Activated CD8-positive, alpha-beta T cell treated with anti-CD3 and anti-CD28 coated beads for 36 hours (primary cell): ENCODE measurements at regions not wholly inside any gene's neighbourhood (a gene's known extent, or its start where the extent isn't known, plus 50 kb on each side); places are given as distances from the start of the nearest gene placed in this dataset.
A peak's percentile ranks its signal among the peaks of the same experiment; 100 is the strongest.

ENCODE experiments used
- ATAC-seq: fragments of 200-7000 bp; cut with Tn5 transposase; one replicate; pipeline ENCODE4 v1.10.0; 2021; ENCODE audit warnings: mild to moderate bottlenecking, moderate library complexity
- CTCF ChIA-PET: fragments of 350-600 bp; sonication (Branson Sonifier 250); formaldehyde crosslinking; loops from one replicate; lab custom pipeline; 2021; ENCODE audit warnings: antibody characterized with exemption; lab: Charles Lee
- POLR2A ChIA-PET: fragments of 350-600 bp; sonication (Branson Sonifier 250); formaldehyde crosslinking; loops from one replicate; lab custom pipeline; 2021; ENCODE audit warnings: antibody characterized with exemption; lab: Charles Lee
- DNase-seq: peaks from one replicate; pipeline ENCODE4 v3.0.0-alpha.2; 2020
- H3K27ac Mint-ChIP-seq: one replicate; pipeline ENCODE4 v1.8.0; 2021; ENCODE audit warnings: mild to moderate bottlenecking, mixed read lengths
- H3K27me3 Mint-ChIP-seq: one replicate; pipeline ENCODE4 v1.8.0; 2021; ENCODE audit warnings: mixed read lengths
- H3K36me3 Mint-ChIP-seq: one replicate; pipeline ENCODE4 v1.8.0; 2021; ENCODE audit warnings: low read depth, mixed read lengths
- H3K4me1 Mint-ChIP-seq: one replicate; pipeline ENCODE4 v1.8.0; 2021; ENCODE audit warnings: low read depth, mixed read lengths
- H3K4me3 Mint-ChIP-seq: one replicate; pipeline ENCODE4 v1.8.0; 2021; ENCODE audit warnings: mild to moderate bottlenecking, moderate library complexity, mixed read lengths
- H3K9me3 Mint-ChIP-seq: one replicate; pipeline ENCODE4 v1.8.0; 2021; ENCODE audit warnings: mixed read lengths
- CTCF ChIP-seq: fragments of 200-600 bp; IDR thresholded peaks from one replicate; pipeline ENCODE4 v1.8.0; 2022; ENCODE audit warnings: antibody characterized with exemption, mild to moderate bottlenecking
- intact Hi-C: fragments of 100-400 bp; cut with micrococcal nuclease; formaldehyde crosslinking; loops from one replicate; pipeline ENCODE4 v1.10.0; 2022

GRCh38 chr9:7892975-7893374, 93.4 kb upstream of the DMAC1 start:
- POLR2A ChIA-PET: no interaction called here
- Mint-ChIP-seq H3K9me3 (peaks cover 8% of the 10 kb centered on the region), H3K27ac (no peak overlapping the region), H3K27me3 (no peaks in the 10 kb centered on the region), H3K4me1 (no peaks in the 10 kb centered on the region), H3K36me3 (peaks cover 1% of the 10 kb centered on the region), H3K4me3 (no peak overlapping the region)
- intact Hi-C loops: no loop called here
- no peak for TF ChIP-seq CTCF
- DNase-seq: no peak
- CTCF ChIA-PET: interaction anchor here (1.5 kb wide), 1 partner anchor 10 kb away, joined by 5 read pairs; no protein-coding TSS in a partner anchor
- no peak for ATAC-seq

GRCh38 chr9:7879551-7880245, 80.1 kb upstream of the DMAC1 start:
- CTCF ChIA-PET: no interaction called here
- intact Hi-C loops: no loop called here

GRCh38 chr9:7871977-7872730, 72.6 kb upstream of the DMAC1 start:
- DNase-seq: no peak
- peaks cover 11% of the 10 kb centered on the region for H3K4me1 Mint-ChIP-seq
- H3K9me3 Mint-ChIP-seq: peaks cover 10% of the 10 kb centered on the region
- ChIA-PET CTCF (no interaction called here), POLR2A (interaction anchor here (0.6 to 0.8 kb wide), 2 partner anchors 469 to 729 kb away, joined by 3 read pairs; no protein-coding TSS in a partner anchor)
- intact Hi-C loops: no loop called here
- H3K27ac Mint-ChIP-seq: no peak overlapping the region
- TF ChIP-seq CTCF: no peak
- no peak for ATAC-seq
- H3K36me3 Mint-ChIP-seq: no peaks in the 10 kb centered on the region
- no peaks in the 10 kb centered on the region for H3K27me3 Mint-ChIP-seq
- no peak overlapping the region for H3K4me3 Mint-ChIP-seq

More at GRCh38 chr9:7879551-7880245, 80.1 kb upstream of the DMAC1 start:
- H3K4me3 Mint-ChIP-seq: no peak overlapping the region
- peak overlapping the region; percentile 22 for H3K27ac Mint-ChIP-seq
- DNase-seq (peak; percentile 70), ATAC-seq (peak; percentile 93)
- no peak for TF ChIP-seq CTCF
- POLR2A ChIA-PET: no interaction called here
- no peaks in the 10 kb centered on the region for H3K27me3 Mint-ChIP-seq
- peaks cover 3% of the 10 kb centered on the region for H3K36me3 Mint-ChIP-seq
- H3K9me3 Mint-ChIP-seq: peaks cover 18% of the 10 kb centered on the region
- peaks cover 11% of the 10 kb centered on the region for H3K4me1 Mint-ChIP-seq

GRCh38 chr9:7869340-7869739, 69.8 kb upstream of the DMAC1 start:
- CTCF ChIA-PET: no interaction called here
- ATAC-seq (no peak), DNase-seq (no peak)
- intact Hi-C loops: no loop called here
- Mint-ChIP-seq H3K4me3 (no peak overlapping the region), H3K27ac (no peak overlapping the region), H3K27me3 (no peaks in the 10 kb centered on the region), H3K36me3 (no peaks in the 10 kb centered on the region), H3K9me3 (no peaks in the 10 kb centered on the region), H3K4me1 (peaks cover 11% of the 10 kb centered on the region)
- POLR2A ChIA-PET: no interaction called here
- no peak for TF ChIP-seq CTCF

- Mint-ChIP-seq H3K27me3 (no peaks in the 10 kb centered on the region), H3K4me1 (no peaks in the 10 kb centered on the region), H3K4me3 (no peak overlapping the region), H3K9me3 (no peaks in the 10 kb centered on the region), H3K36me3 (no peaks in the 10 kb centered on the region), H3K27ac (no peak overlapping the region)
- CTCF ChIA-PET: no interaction called here
- no peak for TF ChIP-seq CTCF
- intact Hi-C loops: no loop called here
- POLR2A ChIA-PET: no interaction called here
- DNase-seq (no peak), ATAC-seq (no peak)
Observed at GRCh38 chr9:7862170-7862569, 62.6 kb upstream of the DMAC1 start.
